ENCODE measurements at regions not wholly inside any gene's neighbourhood (a gene's known extent, or its start where the extent isn't known, plus 50 kb on each side); places are given as distances from the start of the nearest gene placed in this dataset.
"Not testable (repeated sequence)": the region's sequence is repeated elsewhere in the genome, so short reads cannot be mapped to it uniquely, and the experiment has no call there.

- no peak for DNase-seq
Measured at GRCh38 chr1:157249326-157249725, 111.1 kb upstream of the ETV3 start.

- not testable (repeated sequence) for DNase-seq
Measured at GRCh38 chr1:157247764-157248049, 109.5 kb upstream of the ETV3 start.

GRCh38 chr1:157247005-157247763, 109.0 kb upstream of the ETV3 start:
- no peak for DNase-seq

GRCh38 chr1:157245823-157246222, 107.6 kb upstream of the ETV3 start:
- no peak for DNase-seq

- no peak for DNase-seq
Measured at GRCh38 chr1:157241185-157241538, 103.0 kb upstream of the ETV3 start.

- DNase-seq: no peak
Measured at GRCh38 chr1:157240495-157241184, 102.4 kb upstream of the ETV3 start.

GRCh38 chr1:157239936-157240335, 101.7 kb upstream of the ETV3 start:
- no peak for DNase-seq

GRCh38 chr1:157238585-157238984, 100.4 kb upstream of the ETV3 start:
- DNase-seq: no peak

- no peak for DNase-seq
Measured at GRCh38 chr1:157237981-157238380, 99.8 kb upstream of the ETV3 start.

GRCh38 chr1:157237522-157237921, 99.3 kb upstream of the ETV3 start:
- DNase-seq: no peak

GRCh38 chr1:157236072-157236471, 97.9 kb upstream of the ETV3 start:
- no peak for DNase-seq

- no peak for DNase-seq
Measured at GRCh38 chr1:157235307-157235706, 97.1 kb upstream of the ETV3 start.

- DNase-seq: no peak
Measured at GRCh38 chr1:157234705-157235273, 96.6 kb upstream of the ETV3 start.

- no peak for DNase-seq
Measured at GRCh38 chr1:157233131-157233530, 94.9 kb upstream of the ETV3 start.

GRCh38 chr1:157231846-157232525, 93.8 kb upstream of the ETV3 start:
- no peak for DNase-seq

GRCh38 chr1:157230500-157230899, 92.3 kb upstream of the ETV3 start:
- no peak for DNase-seq

- no peak for DNase-seq
Measured at GRCh38 chr1:157227700-157228099, 89.5 kb upstream of the ETV3 start.

GRCh38 chr1:157226739-157227138, 88.5 kb upstream of the ETV3 start:
- no peak for DNase-seq

GRCh38 chr1:157219600-157219999, 81.4 kb upstream of the ETV3 start:
- DNase-seq: no peak

GRCh38 chr1:157219182-157219581, 81.0 kb upstream of the ETV3 start:
- no peak for DNase-seq

- no peak for DNase-seq
Measured at GRCh38 chr1:157218671-157219070, 80.5 kb upstream of the ETV3 start.

GRCh38 chr1:157217486-157217885, 79.3 kb upstream of the ETV3 start:
- no peak for DNase-seq

- no peak for DNase-seq
Measured at GRCh38 chr1:157213836-157214235, 75.6 kb upstream of the ETV3 start.

GRCh38 chr1:157209514-157209913, 71.3 kb upstream of the ETV3 start:
- no peak for DNase-seq
